Activated CD4-positive, alpha-beta memory T cell treated with anti-CD3 and anti-CD28 coated beads for 36 hours (primary cell): ENCODE measurements at regions not wholly inside any gene's neighbourhood (a gene's known extent, or its start where the extent isn't known, plus 50 kb on each side); places are given as distances from the start of the nearest gene placed in this dataset.

Experiments
- CTCF ChIA-PET: fragments of 350-600 bp; sonication (Branson Sonifier 250); formaldehyde crosslinking; loops from one replicate; lab custom pipeline; 2021; ENCODE audit warnings: antibody characterized with exemption, inconsistent platforms; lab: Charles Lee
- POLR2A ChIA-PET: fragments of 350-600 bp; sonication (Branson Sonifier 250); formaldehyde crosslinking; loops from one replicate; lab custom pipeline; 2021; ENCODE audit warnings: antibody characterized with exemption; lab: Charles Lee
- DNase-seq: peaks from one replicate; pipeline ENCODE4 v3.0.0-alpha.2; 2020
- H3K27ac Mint-ChIP-seq: one replicate; pipeline ENCODE4 v1.8.0; 2021; ENCODE audit warnings: mixed read lengths
- H3K27me3 Mint-ChIP-seq: one replicate; pipeline ENCODE4 v1.8.0; 2021; ENCODE audit warnings: mixed read lengths
- H3K36me3 Mint-ChIP-seq: one replicate; pipeline ENCODE4 v1.8.0; 2021; ENCODE audit warnings: mixed read lengths
- H3K4me1 Mint-ChIP-seq: one replicate; pipeline ENCODE4 v1.8.0; 2021; ENCODE audit warnings: low read depth, mixed read lengths
- H3K4me3 Mint-ChIP-seq: one replicate; pipeline ENCODE4 v1.8.0; 2021; ENCODE audit warnings: mild to moderate bottlenecking, mixed read lengths
- H3K9me3 Mint-ChIP-seq: one replicate; pipeline ENCODE4 v1.8.0; 2021; ENCODE audit warnings: mixed read lengths
- intact Hi-C: fragments of 100-400 bp; cut with micrococcal nuclease; formaldehyde crosslinking; loops from one replicate; pipeline ENCODE4 v1.15.1; 2023

GRCh38 chr11:21806508-21806907, 386.4 kb upstream of the ANO5 start:
- Mint-ChIP-seq H3K36me3 (no peaks in the 10 kb centered on the region), H3K4me1 (no peaks in the 10 kb centered on the region), H3K27ac (no peak overlapping the region), H3K4me3 (no peak overlapping the region), H3K9me3 (peaks cover 24% of the 10 kb centered on the region), H3K27me3 (no peaks in the 10 kb centered on the region)
- no peak for DNase-seq
- ChIA-PET POLR2A (no interaction called here), CTCF (no interaction called here)
- intact Hi-C loops = no loop called here

GRCh38 chr11:21806947-21807346, 385.9 kb upstream of the ANO5 start:
- Mint-ChIP-seq H3K4me1 (no peaks in the 10 kb centered on the region), H3K9me3 (peaks cover 24% of the 10 kb centered on the region), H3K27me3 (no peaks in the 10 kb centered on the region), H3K4me3 (no peak overlapping the region), H3K36me3 (no peaks in the 10 kb centered on the region), H3K27ac (no peak overlapping the region)
- intact Hi-C loops = no loop called here
- ChIA-PET POLR2A (no interaction called here), CTCF (no interaction called here)
- DNase-seq = no peak

- DNase-seq = no peak
- intact Hi-C loops = no loop called here
- H3K27ac Mint-ChIP-seq = no peak overlapping the region
- no peaks in the 10 kb centered on the region for H3K36me3 Mint-ChIP-seq
- no peaks in the 10 kb centered on the region for H3K4me1 Mint-ChIP-seq
- ChIA-PET CTCF (no interaction called here), POLR2A (no interaction called here)
- H3K27me3 Mint-ChIP-seq = no peaks in the 10 kb centered on the region
- H3K9me3 Mint-ChIP-seq = peaks cover 24% of the 10 kb centered on the region
- no peak overlapping the region for H3K4me3 Mint-ChIP-seq
These were observed 385.5 kb upstream of the ANO5 start for GRCh38 chr11:21807350-21807749.

- POLR2A ChIA-PET = no interaction called here
These were observed 382.2 kb upstream of the ANO5 start for GRCh38 chr11:21810650-21811049.

GRCh38 chr11:21811572-21811971, 381.3 kb upstream of the ANO5 start:
- Mint-ChIP-seq H3K27me3 (no peaks in the 10 kb centered on the region), H3K36me3 (no peaks in the 10 kb centered on the region), H3K4me1 (no peaks in the 10 kb centered on the region), H3K4me3 (no peak overlapping the region), H3K9me3 (peaks cover 11% of the 10 kb centered on the region), H3K27ac (no peak overlapping the region)
- ChIA-PET CTCF (no interaction called here), POLR2A (no interaction called here)
- no peak for DNase-seq
- intact Hi-C loops = no loop called here

More at GRCh38 chr11:21810650-21811049, 382.2 kb upstream of the ANO5 start:
- H3K4me1 Mint-ChIP-seq = no peaks in the 10 kb centered on the region
- H3K36me3 Mint-ChIP-seq = no peaks in the 10 kb centered on the region
- no peak overlapping the region for H3K27ac Mint-ChIP-seq
- H3K9me3 Mint-ChIP-seq = peaks cover 11% of the 10 kb centered on the region
- H3K4me3 Mint-ChIP-seq = no peak overlapping the region
- intact Hi-C loops = no loop called here
- no peaks in the 10 kb centered on the region for H3K27me3 Mint-ChIP-seq
- CTCF ChIA-PET = no interaction called here
- no peak for DNase-seq

GRCh38 chr11:21814169-21814568, 378.7 kb upstream of the ANO5 start:
- CTCF ChIA-PET = no interaction called here

GRCh38 chr11:21817696-21818095, 375.2 kb upstream of the ANO5 start:
- no peak for DNase-seq
- CTCF ChIA-PET = no interaction called here
- no peak overlapping the region for H3K27ac Mint-ChIP-seq
- H3K4me3 Mint-ChIP-seq = no peak overlapping the region
- POLR2A ChIA-PET = no interaction called here
- peaks cover 6% of the 10 kb centered on the region for H3K9me3 Mint-ChIP-seq
- no peaks in the 10 kb centered on the region for H3K27me3 Mint-ChIP-seq
- H3K36me3 Mint-ChIP-seq = no peaks in the 10 kb centered on the region
- intact Hi-C loops = no loop called here
- H3K4me1 Mint-ChIP-seq = no peaks in the 10 kb centered on the region

More at GRCh38 chr11:21814169-21814568, 378.7 kb upstream of the ANO5 start:
- POLR2A ChIA-PET = no interaction called here
- Mint-ChIP-seq H3K27ac (no peak overlapping the region), H3K9me3 (peaks cover 10% of the 10 kb centered on the region), H3K4me1 (no peaks in the 10 kb centered on the region), H3K4me3 (no peak overlapping the region), H3K27me3 (no peaks in the 10 kb centered on the region), H3K36me3 (no peaks in the 10 kb centered on the region)
- intact Hi-C loops = no loop called here
- DNase-seq = no peak

- no peak overlapping the region for H3K27ac Mint-ChIP-seq
- H3K4me3 Mint-ChIP-seq = no peak overlapping the region
- intact Hi-C loops = no loop called here
- POLR2A ChIA-PET = no interaction called here
- no peaks in the 10 kb centered on the region for H3K36me3 Mint-ChIP-seq
- H3K27me3 Mint-ChIP-seq = no peaks in the 10 kb centered on the region
- no peak for DNase-seq
- peaks cover 4% of the 10 kb centered on the region for H3K9me3 Mint-ChIP-seq
- CTCF ChIA-PET = no interaction called here
- H3K4me1 Mint-ChIP-seq = no peaks in the 10 kb centered on the region
These were observed 372.7 kb upstream of the ANO5 start for GRCh38 chr11:21820176-21820575.

- CTCF ChIA-PET = no interaction called here
- H3K9me3 Mint-ChIP-seq = no peaks in the 10 kb centered on the region
- no peak overlapping the region for H3K27ac Mint-ChIP-seq
- H3K36me3 Mint-ChIP-seq = no peaks in the 10 kb centered on the region
- no peak for DNase-seq
- H3K27me3 Mint-ChIP-seq = no peaks in the 10 kb centered on the region
- intact Hi-C loops = no loop called here
- H3K4me1 Mint-ChIP-seq = no peaks in the 10 kb centered on the region
- POLR2A ChIA-PET = no interaction called here
- H3K4me3 Mint-ChIP-seq = no peak overlapping the region
These were observed 367.8 kb upstream of the ANO5 start for GRCh38 chr11:21825127-21825526.

- no peak for DNase-seq
- ChIA-PET CTCF (no interaction called here), POLR2A (no interaction called here)
- no peaks in the 10 kb centered on the region for H3K4me1 Mint-ChIP-seq
- H3K36me3 Mint-ChIP-seq = no peaks in the 10 kb centered on the region
- H3K27ac Mint-ChIP-seq = no peak overlapping the region
- intact Hi-C loops = no loop called here
- no peak overlapping the region for H3K4me3 Mint-ChIP-seq
- H3K9me3 Mint-ChIP-seq = peaks cover 11% of the 10 kb centered on the region
- no peaks in the 10 kb centered on the region for H3K27me3 Mint-ChIP-seq
These were observed 354.5 kb upstream of the ANO5 start for GRCh38 chr11:21838427-21838826.

- ChIA-PET POLR2A (no interaction called here), CTCF (no interaction called here)
- intact Hi-C loops = no loop called here
- H3K4me3 Mint-ChIP-seq = no peak overlapping the region
- peaks cover 17% of the 10 kb centered on the region for H3K9me3 Mint-ChIP-seq
- no peak overlapping the region for H3K27ac Mint-ChIP-seq
- H3K4me1 Mint-ChIP-seq = no peaks in the 10 kb centered on the region
- no peaks in the 10 kb centered on the region for H3K36me3 Mint-ChIP-seq
- DNase-seq = no peak
- no peaks in the 10 kb centered on the region for H3K27me3 Mint-ChIP-seq
These were observed 353.1 kb upstream of the ANO5 start for GRCh38 chr11:21839796-21840195.

GRCh38 chr11:21861314-21861713, 331.6 kb upstream of the ANO5 start:
- H3K9me3 Mint-ChIP-seq = peaks cover 2% of the 10 kb centered on the region
- no peaks in the 10 kb centered on the region for H3K27me3 Mint-ChIP-seq
- no peak overlapping the region for H3K4me3 Mint-ChIP-seq
- H3K27ac Mint-ChIP-seq = no peak overlapping the region
- ChIA-PET POLR2A (no interaction called here), CTCF (interaction anchor here (0.7 kb wide), 1 partner anchor 57 kb away, joined by 4 read pairs; no protein-coding TSS in a partner anchor)
- no peaks in the 10 kb centered on the region for H3K36me3 Mint-ChIP-seq
- no peak for DNase-seq
- intact Hi-C loops = no loop called here
- no peaks in the 10 kb centered on the region for H3K4me1 Mint-ChIP-seq

- no peaks in the 10 kb centered on the region for H3K4me1 Mint-ChIP-seq
- no peak overlapping the region for H3K27ac Mint-ChIP-seq
- H3K36me3 Mint-ChIP-seq = no peaks in the 10 kb centered on the region
- no peak for DNase-seq
- CTCF ChIA-PET = no interaction called here
- no peaks in the 10 kb centered on the region for H3K9me3 Mint-ChIP-seq
- POLR2A ChIA-PET = no interaction called here
- intact Hi-C loops = no loop called here
- no peak overlapping the region for H3K4me3 Mint-ChIP-seq
- no peaks in the 10 kb centered on the region for H3K27me3 Mint-ChIP-seq
These were observed 327.3 kb upstream of the ANO5 start for GRCh38 chr11:21865541-21865940.
